GM18867 (cell line): ENCODE measurements at regions not wholly inside any gene's neighbourhood (a gene's known extent, or its start where the extent isn't known, plus 50 kb on each side); places are given as distances from the start of the nearest gene placed in this dataset.

Source experiments
- ATAC-seq: cut with Tn5 transposase; IDR thresholded peaks from one replicate; pipeline ENCODE4 v1.9.1; 2021; ENCODE audit warnings: mild to moderate bottlenecking, moderate library complexity; ENCODE audit not compliant: unreplicated experiment

GRCh38 chr9:75830303-75830702 is 60.2 kb upstream of the PCSK5 start:
- no peak for ATAC-seq

- ATAC-seq = no peak
Observed at GRCh38 chr9:75833778-75834177, 56.7 kb upstream of the PCSK5 start.

GRCh38 chr9:75834878-75835277 is 55.6 kb upstream of the PCSK5 start:
- ATAC-seq = no peak
